ENCODE measurements at regions not wholly inside any gene's neighbourhood (a gene's known extent, or its start where the extent isn't known, plus 50 kb on each side); places are given as distances from the start of the nearest gene placed in this dataset.

DNA sequence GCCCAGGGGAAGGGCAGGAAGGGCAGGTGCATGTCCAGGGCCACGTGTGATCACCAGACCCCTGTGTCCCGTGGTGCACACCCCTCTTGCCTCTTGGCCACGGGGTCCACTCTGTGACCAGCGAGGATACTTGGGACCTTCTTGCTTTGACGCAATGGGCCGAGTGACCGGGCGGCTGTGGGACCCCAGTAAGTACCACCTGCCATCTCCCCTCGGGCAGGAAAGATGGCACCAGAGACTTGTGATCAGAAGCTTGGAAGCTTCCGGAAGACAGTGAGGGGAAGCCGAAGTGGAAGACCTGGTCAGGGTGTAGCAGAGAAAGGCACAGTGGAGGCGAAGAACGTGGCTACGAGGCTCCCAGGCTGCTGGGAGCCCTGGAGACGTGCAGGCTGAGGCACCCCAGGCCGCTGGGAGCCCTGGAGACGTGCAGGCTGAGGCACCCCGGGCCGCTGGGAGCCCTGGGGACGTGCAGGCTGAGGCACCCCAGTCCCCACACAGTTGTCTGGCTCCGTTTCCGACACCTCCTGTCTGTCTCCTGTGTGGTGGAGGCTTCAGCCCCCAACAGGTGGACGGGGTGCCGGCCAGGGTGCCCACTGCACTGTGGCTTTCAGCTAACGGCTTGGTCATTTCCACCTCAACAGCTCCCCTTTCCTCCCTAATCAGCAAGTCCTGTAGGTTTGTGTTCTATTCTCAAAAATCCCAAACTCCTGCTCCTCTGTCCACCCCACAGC lies 663.5 kb downstream of the BRD1 start:
- TF ChIP-seq POLR2AphosphoS5 (IDR thresholded peaks at IDR 0.05; ENCODE audit: borderline replicate concordance, low read depth, low read length): no peak
- no peak for TF ChIP-seq EZH2 (IDR thresholded peaks at IDR 0.05)
